GM12878 (cell line): ENCODE measurements at regions not wholly inside any gene's neighbourhood (a gene's known extent, or its start where the extent isn't known, plus 50 kb on each side); places are given as distances from the start of the nearest gene placed in this dataset.

Experiments used
- ATAC-seq: fragments of 200-7000 bp; cut with Tn5 transposase; 3 replicates; pipeline ENCODE4 v1.9.1; 2020; ENCODE audit warnings: mild to moderate bottlenecking, moderate library complexity
- BruUV-seq: library from RNA; stranded (reverse); fragments of 400-500 nt; replicated peaks from 2 replicates; lab custom pipeline; 2021; lab: Mats Ljungman, UMichigan
- CTCF ChIA-PET: fragments of 300-600 bp; sonication (Branson Sonifier 250); formaldehyde crosslinking; extraction: SDS; loops from one replicate; lab custom pipeline; 2021; ENCODE audit warnings: inconsistent platforms; lab: Yijun Ruan, JAX
- POLR2A ChIA-PET: fragments of 350-600 bp; formaldehyde crosslinking; extraction: SDS; loops from one replicate; lab custom pipeline; 2021; ENCODE audit warnings: inconsistent platforms; lab: Charles Lee
- RAD21 ChIA-PET: fragments of 300-600 bp; sonication (Branson Sonifier 250); formaldehyde crosslinking; loops from one replicate; lab custom pipeline; 2023; ENCODE audit warnings: antibody characterized with exemption; ENCODE audit not compliant: unreplicated experiment; lab: Charles Lee
- SMC1A ChIA-PET: fragments of 300-600 bp; sonication (Branson Sonifier 250); formaldehyde crosslinking; loops from one replicate; lab custom pipeline; 2023; ENCODE audit not compliant: unreplicated experiment, uncharacterized antibody; lab: Charles Lee
- DNase-seq: peaks from one replicate; pipeline ENCODE4 v3.0.0-alpha.2; 2011; ENCODE audit warnings: low read depth, low spot score
- FAIRE-seq: peaks from 3 replicates; lab custom pipeline; 2011; peaks lifted over from hg19 to GRCh38; lab: Jason Lieb, UNC
- H2AFZ ChIP-seq: 2 replicates; pipeline ENCODE4 v1.6.0; 2011; ENCODE audit warnings: low read depth, low read length, control low read depth; ENCODE audit not compliant: control insufficient read depth
- H3K27ac ChIP-seq: 2 replicates; pipeline ENCODE4 v1.5.1; 2011; ENCODE audit warnings: control low read depth; ENCODE audit not compliant: control insufficient read depth, insufficient read depth
- H3K27me3 ChIP-seq, 2 experiments: replicated peaks in 1 of 2; 2 replicates each; pipeline versions ENCODE4 v1.6.0 to v1.6.1; 2011; ENCODE audit warnings: low read length in 1 of 2; ENCODE audit not compliant: control insufficient read depth in 2 of 2, insufficient read depth in 2 of 2
- H3K36me3 ChIP-seq, 2 experiments: 2 replicates each; pipeline ENCODE4 v1.5.1; 2011; ENCODE audit warnings: low read length in 1 of 2; ENCODE audit not compliant: control insufficient read depth in 2 of 2, insufficient read depth in 2 of 2
- H3K4me1 ChIP-seq: 2 replicates; pipeline ENCODE4 v1.6.1; 2011; ENCODE audit warnings: mild to moderate bottlenecking, low read length, moderate library complexity, mixed read lengths; ENCODE audit not compliant: control insufficient read depth, insufficient read depth
- H3K4me2 ChIP-seq: 2 replicates; pipeline ENCODE4 v1.6.0; 2011; ENCODE audit warnings: control low read depth; ENCODE audit not compliant: control insufficient read depth, insufficient read depth
- H3K4me3 ChIP-seq: fragments of 200-600 bp; sonication (generic); 2 replicates; pipeline ENCODE4 v1.5.1; 2016
- H3K79me2 ChIP-seq: 2 replicates; pipeline ENCODE4 v1.6.0; 2011; ENCODE audit warnings: low read length; ENCODE audit not compliant: control insufficient read depth, insufficient read depth
- H3K9ac ChIP-seq: 2 replicates; pipeline ENCODE4 v1.8.0; 2011; ENCODE audit warnings: low read length, control low read depth, mixed read lengths; ENCODE audit not compliant: control insufficient read depth, insufficient read depth
- H3K9me3 ChIP-seq: replicated peaks from 3 replicates; pipeline ENCODE4 v1.5.1; 2011; ENCODE audit warnings: mild to moderate bottlenecking, low read length; ENCODE audit not compliant: control insufficient read depth, insufficient read depth
- H4K20me1 ChIP-seq: 2 replicates; pipeline ENCODE4 v1.6.0; 2011; ENCODE audit not compliant: control insufficient read depth, insufficient read depth
- BCL3 ChIP-seq: IDR thresholded peaks from 2 replicates; pipeline ENCODE4 v1.6.1; 2011; ENCODE audit warnings: borderline replicate concordance, low read depth, mild to moderate bottlenecking, moderate library complexity, low read length; ENCODE audit not compliant: insufficient read depth, poor library complexity, severe bottlenecking
- CBX5 ChIP-seq: sonication (generic); IDR thresholded peaks from 2 replicates; pipeline ENCODE4 v1.6.1; 2016; ENCODE audit warnings: low read depth, moderate library complexity, mild to moderate bottlenecking, inconsistent platforms
- E4F1 ChIP-seq: fragments of 450-650 bp; IDR thresholded peaks from 2 replicates; pipeline ENCODE4 v1.6.1; 2018; ENCODE audit warnings: borderline replicate concordance, mild to moderate bottlenecking; ENCODE audit not compliant: partially characterized antibody
- POLR2AphosphoS2 ChIP-seq: IDR thresholded peaks from 2 replicates; pipeline ENCODE4 v1.6.1; 2011; ENCODE audit warnings: low read depth, mild to moderate bottlenecking, low read length, improper control_type of control experiment, moderate library complexity
- RCOR1 ChIP-seq: conservative IDR thresholded peaks from 2 replicates; pipeline ENCODE4 v1.6.1; 2012; ENCODE audit warnings: low read depth, low read length, improper control_type of control experiment
- WGBS: methylation state at CpG from one replicate; pipeline ENCODE4 v1.1.6; 2016; ENCODE audit warnings: low lambda C conversion rate; ENCODE audit not compliant: insufficient replicate concordance, insufficient coverage; ENCODE audit errors: missing lambda C conversion rate; 5-methylcytosine and 5-hydroxymethylcytosine counted together
- in situ Hi-C: fragments of 300-500 bp; cut with MboI; formaldehyde crosslinking; loops from 9 replicates; pipeline ENCODE4 v1.14.3; 2018; ENCODE audit warnings: mixed read lengths
- intact Hi-C: fragments of 100-400 bp; cut with micrococcal nuclease; formaldehyde crosslinking; loops from one replicate; pipeline ENCODE4 v1.14.2; 2022; ENCODE audit not compliant: unreplicated experiment

- no peak overlapping the region for H3K4me2 ChIP-seq
- SMC1A ChIA-PET = no interaction called here
- H3K36me3 ChIP-seq = no peaks in the 10 kb centered on the region
- H2AFZ ChIP-seq = no peak overlapping the region
- DNase-seq = no peak
- no peak overlapping the region for H3K27ac ChIP-seq
- no peak overlapping the region for H3K9ac ChIP-seq
- CTCF ChIA-PET = no interaction called here
- ATAC-seq = no peak
- H3K9me3 ChIP-seq = no peaks in the 10 kb centered on the region
- H3K4me1 ChIP-seq = no peaks in the 10 kb centered on the region
- intact Hi-C loops (no loop called here), in situ Hi-C loops (no loop called here)
- no TSS peak for BruUV-seq
- no peaks in the 10 kb centered on the region for H3K79me2 ChIP-seq
- POLR2A ChIA-PET = no interaction called here
- H3K27me3 ChIP-seq = peaks cover 0 to 5% of the 10 kb centered on the region in 2 experiments
- no peak overlapping the region for H3K4me3 ChIP-seq
- RAD21 ChIA-PET = no interaction called here
- whole genome bisulfite sequencing = 53% methylated on average over 12 of the region's 12 CpGs
- no peaks in the 10 kb centered on the region for H4K20me1 ChIP-seq
- FAIRE-seq = peak; percentile 18
- TF ChIP-seq CBX5 (no peak), POLR2AphosphoS2 (no peak), RCOR1 (no peak), E4F1 (peak; percentile 10), BCL3 (peak; percentile 87)
Measured at GRCh38 chr17:73953206-73954033, 250.1 kb upstream of the RPL38 start.
